ENCODE measurements at regions not wholly inside any gene's neighbourhood (a gene's known extent, or its start where the extent isn't known, plus 50 kb on each side); places are given as distances from the start of the nearest gene placed in this dataset.

GRCh38 chr13:57784633-57785032 is 153.1 kb downstream of the PCDH17 start:
- no peak for DNase-seq (ENCODE audit: low read depth)

GRCh38 chr13:57787058-57787791 is 155.7 kb downstream of the PCDH17 start:
- DNase-seq (ENCODE audit: low read depth), result no peak

- no peak for DNase-seq (ENCODE audit: low read depth)
Measured at GRCh38 chr13:57799624-57800023, 168.1 kb downstream of the PCDH17 start.

GRCh38 chr13:57813651-57814050 is 182.1 kb downstream of the PCDH17 start:
- DNase-seq (ENCODE audit: low read depth), result no peak

- DNase-seq (ENCODE audit: low read depth), result no peak
Measured at GRCh38 chr13:57815600-57815999, 184.1 kb downstream of the PCDH17 start.

GRCh38 chr13:57820924-57821323 is 189.4 kb downstream of the PCDH17 start:
- DNase-seq (ENCODE audit: low read depth), result no peak

- DNase-seq (ENCODE audit: low read depth), result no peak
Measured at GRCh38 chr13:57823704-57824103, 192.2 kb downstream of the PCDH17 start.

- DNase-seq (ENCODE audit: low read depth), result no peak
Measured at GRCh38 chr13:57824121-57824520, 192.6 kb downstream of the PCDH17 start.

- DNase-seq (ENCODE audit: low read depth), result no peak
Measured at GRCh38 chr13:57825066-57825465, 193.5 kb downstream of the PCDH17 start.

- DNase-seq (ENCODE audit: low read depth), result no peak
Measured at GRCh38 chr13:57829496-57829895, 198.0 kb downstream of the PCDH17 start.

GRCh38 chr13:57832187-57832586 is 200.6 kb downstream of the PCDH17 start:
- no peak for DNase-seq (ENCODE audit: low read depth)

GRCh38 chr13:57837801-57838200 is 206.3 kb downstream of the PCDH17 start:
- DNase-seq (ENCODE audit: low read depth), result no peak

GRCh38 chr13:57843521-57843920 is 212.0 kb downstream of the PCDH17 start:
- no peak for DNase-seq (ENCODE audit: low read depth)

- DNase-seq (ENCODE audit: low read depth), result no peak
Measured at GRCh38 chr13:57846600-57847173, 215.1 kb downstream of the PCDH17 start.

- DNase-seq (ENCODE audit: low read depth), result no peak
Measured at GRCh38 chr13:57857945-57858344, 226.4 kb downstream of the PCDH17 start.

- DNase-seq (ENCODE audit: low read depth), result no peak
Measured at GRCh38 chr13:57858376-57858775, 226.8 kb downstream of the PCDH17 start.

- no peak for DNase-seq (ENCODE audit: low read depth)
Measured at GRCh38 chr13:57862879-57863278, 231.3 kb downstream of the PCDH17 start.

- no peak for DNase-seq (ENCODE audit: low read depth)
Measured at GRCh38 chr13:57865600-57866294, 234.2 kb downstream of the PCDH17 start.

- no peak for DNase-seq (ENCODE audit: low read depth)
Measured at GRCh38 chr13:57874530-57874929, 243.0 kb downstream of the PCDH17 start.

- DNase-seq (ENCODE audit: low read depth), result no peak
Measured at GRCh38 chr13:57877601-57878000, 246.1 kb downstream of the PCDH17 start.

- DNase-seq (ENCODE audit: low read depth), result no peak
Measured at GRCh38 chr13:57878291-57878690, 246.7 kb downstream of the PCDH17 start.

- DNase-seq (ENCODE audit: low read depth), result no peak
Measured at GRCh38 chr13:57897225-57897624, 265.7 kb downstream of the PCDH17 start.

- no peak for DNase-seq (ENCODE audit: low read depth)
Measured at GRCh38 chr13:57899096-57899495, 267.6 kb downstream of the PCDH17 start.
